ENCODE measurements at regions not wholly inside any gene's neighbourhood (a gene's known extent, or its start where the extent isn't known, plus 50 kb on each side); places are given as distances from the start of the nearest gene placed in this dataset.
"Not testable (repeated sequence)": the region's sequence is repeated elsewhere in the genome, so short reads cannot be mapped to it uniquely, and the experiment has no call there.

GRCh38 chr14:25699981-25700380 lies 650.0 kb upstream of the STXBP6 start:
- DNase-seq = no peak

GRCh38 chr14:25698111-25698510 lies 648.2 kb upstream of the STXBP6 start:
- DNase-seq = no peak

GRCh38 chr14:25696176-25696575 lies 646.2 kb upstream of the STXBP6 start:
- no peak for DNase-seq

- no peak for DNase-seq
Measured at GRCh38 chr14:25685004-25685403, 635.1 kb upstream of the STXBP6 start.

GRCh38 chr14:25680934-25681333 lies 631.0 kb upstream of the STXBP6 start:
- DNase-seq = no peak

GRCh38 chr14:25680511-25680910 lies 630.6 kb upstream of the STXBP6 start:
- DNase-seq = not testable (repeated sequence)

GRCh38 chr14:25677111-25677510 lies 627.2 kb upstream of the STXBP6 start:
- DNase-seq = no peak

GRCh38 chr14:25667387-25667786 lies 617.4 kb upstream of the STXBP6 start:
- DNase-seq = no peak

- no peak for DNase-seq
Measured at GRCh38 chr14:25666877-25667276, 616.9 kb upstream of the STXBP6 start.

GRCh38 chr14:25658988-25659387 lies 609.0 kb upstream of the STXBP6 start:
- DNase-seq = no peak

GRCh38 chr14:25630447-25630846 lies 580.5 kb upstream of the STXBP6 start:
- DNase-seq = no peak

- DNase-seq = no peak
Measured at GRCh38 chr14:25628978-25629377, 579.0 kb upstream of the STXBP6 start.

GRCh38 chr14:25628390-25628789 lies 578.4 kb upstream of the STXBP6 start:
- no peak for DNase-seq

GRCh38 chr14:25626986-25627385 lies 577.0 kb upstream of the STXBP6 start:
- DNase-seq = no peak

- no peak for DNase-seq
Measured at GRCh38 chr14:25622763-25623162, 572.8 kb upstream of the STXBP6 start.

GRCh38 chr14:25620515-25620914 lies 570.6 kb upstream of the STXBP6 start:
- DNase-seq = no peak

- DNase-seq = no peak
Measured at GRCh38 chr14:25615174-25615573, 565.2 kb upstream of the STXBP6 start.

- no peak for DNase-seq
Measured at GRCh38 chr14:25607192-25607591, 557.2 kb upstream of the STXBP6 start.

GRCh38 chr14:25602106-25602505 lies 552.2 kb upstream of the STXBP6 start:
- no peak for DNase-seq

- no peak for DNase-seq
Measured at GRCh38 chr14:25588751-25589150, 538.8 kb upstream of the STXBP6 start.

GRCh38 chr14:25574628-25575325 lies 524.8 kb upstream of the STXBP6 start:
- no peak for DNase-seq

GRCh38 chr14:25570483-25570882 lies 520.5 kb upstream of the STXBP6 start:
- DNase-seq = no peak

GRCh38 chr14:25557466-25557865 lies 507.5 kb upstream of the STXBP6 start:
- no peak for DNase-seq

GRCh38 chr14:25552826-25553225 lies 502.9 kb upstream of the STXBP6 start:
- no peak for DNase-seq

- DNase-seq = no peak
Measured at GRCh38 chr14:25551674-25552073, 501.7 kb upstream of the STXBP6 start.
